HCT116 (cell line): ENCODE measurements at regions not wholly inside any gene's neighbourhood (a gene's known extent, or its start where the extent isn't known, plus 50 kb on each side); places are given as distances from the start of the nearest gene placed in this dataset.

Experiments
- ATAC-seq: fragments of 200-7000 bp; cut with Tn5 transposase; 2 replicates; pipeline ENCODE4 v1.9.1; 2020; ENCODE audit warnings: mild to moderate bottlenecking, moderate library complexity
- BruUV-seq: library from RNA; stranded (reverse); fragments of 400-500 nt; replicated peaks from 2 replicates; lab custom pipeline; 2021; lab: Mats Ljungman, UMichigan
- CTCF ChIA-PET: fragments of 300-600 bp; sonication (Branson Sonifier 250); formaldehyde crosslinking; loops from one replicate; lab custom pipeline; 2021; ENCODE audit warnings: antibody characterized with exemption; lab: Charles Lee
- POLR2A ChIA-PET: fragments of 300-600, 350-600 bp; sonication (Branson Sonifier 250); formaldehyde crosslinking; loops from one replicate; lab custom pipeline; 2021; ENCODE audit warnings: antibody characterized with exemption; lab: Charles Lee
- RAD21 ChIA-PET, 2 experiments: fragments of 300-600 bp; sonication (Branson Sonifier 250); formaldehyde crosslinking; loops; one replicate each; lab custom pipeline; 2023; ENCODE audit warnings: low total read pairs in 2 of 2; ENCODE audit not compliant: uncharacterized antibody in 2 of 2, unreplicated experiment in 2 of 2, low non-redundant PET in 1 of 2; lab: Charles Lee
- DNase-seq: peaks from one replicate; pipeline ENCODE4 v3.0.0-alpha.2; 2010; ENCODE audit warnings: low read depth, low spot score
- H2AFZ ChIP-seq: fragments of 200-600 bp; shearing (Covaris generic), sonication (generic); 2 replicates; pipeline ENCODE4 v1.6.1; 2017; ENCODE audit warnings: low read depth, mixed run types, mixed read lengths, antibody characterized with exemption, low read length; ENCODE audit not compliant: poor library complexity, severe bottlenecking
- H3K27ac ChIP-seq: 2 replicates; pipeline ENCODE4 v1.5.1; 2012; ENCODE audit warnings: low read depth, low read length
- H3K27me3 ChIP-seq: fragments of 200-600 bp; sonication (generic); 2 replicates; pipeline ENCODE4 v1.6.1; 2016; ENCODE audit warnings: mixed run types, low read length, mixed read lengths; ENCODE audit not compliant: insufficient read depth
- H3K36me3 ChIP-seq, 2 experiments: fragments of 200-500 bp in 1 of 2; fragments of 200-600 bp in 1 of 2; sonication (Bioruptor generic) in 1 of 2; sonication (generic) in 1 of 2; 2 replicates each; pipeline versions ENCODE4 v1.5.1 to v1.6.1; 2014 to 2016; ENCODE audit warnings: low read length in 2 of 2, inconsistent platforms in 1 of 2, mixed read lengths in 1 of 2, mixed run types in 1 of 2; ENCODE audit not compliant: insufficient read depth in 2 of 2, control insufficient read depth in 1 of 2
- H3K4me1 ChIP-seq, 2 experiments: fragments of 200-600 bp in 1 of 2; sonication (generic) in 1 of 2; 2 replicates each; pipeline versions ENCODE4 v1.5.1 to v1.6.1; 2012 to 2017; ENCODE audit warnings: low read length in 2 of 2, inconsistent platforms in 1 of 2, mild to moderate bottlenecking in 1 of 2, mixed read lengths in 1 of 2, mixed run types in 1 of 2, moderate library complexity in 1 of 2; ENCODE audit not compliant: insufficient read depth in 2 of 2, control insufficient read depth in 1 of 2
- H3K4me2 ChIP-seq: fragments of 200-600 bp; sonication (generic); 2 replicates; pipeline ENCODE4 v1.6.1; 2017; ENCODE audit warnings: mixed run types, low read length, mixed read lengths
- H3K4me3 ChIP-seq, 2 experiments: fragments of 200-600 bp in 1 of 2; sonication (generic) in 1 of 2; replicated peaks in 1 of 2; 2 replicates each; pipeline ENCODE4 v1.5.1; 2011 to 2016; ENCODE audit warnings: low read length in 2 of 2, control low read depth in 1 of 2, low read depth in 1 of 2, mild to moderate bottlenecking in 1 of 2, mixed read lengths in 1 of 2, mixed run types in 1 of 2
- H3K79me2 ChIP-seq: fragments of 200-600 bp; sonication (generic); 2 replicates; pipeline ENCODE4 v1.6.1; 2017; ENCODE audit warnings: mild to moderate bottlenecking, mixed run types, low read length, moderate library complexity, mixed read lengths; ENCODE audit not compliant: insufficient read depth
- H3K9ac ChIP-seq: fragments of 200-600 bp; sonication (generic); 2 replicates; pipeline ENCODE4 v1.6.1; 2016; ENCODE audit warnings: low read length, mixed read lengths
- H3K9me2 ChIP-seq: fragments of 200-600 bp; sonication (generic), shearing (Covaris generic); 2 replicates; pipeline ENCODE4 v1.6.1; 2017; ENCODE audit warnings: mixed run types, mild to moderate bottlenecking, moderate library complexity; ENCODE audit not compliant: insufficient read depth
- H3K9me3 ChIP-seq, 2 experiments: fragments of 200-500 bp in 1 of 2; fragments of 200-600 bp in 1 of 2; sonication (Bioruptor generic) in 1 of 2; sonication (generic) in 1 of 2; 2 replicates each; pipeline ENCODE4 v1.6.1; 2014 to 2017; ENCODE audit warnings: low read length in 2 of 2, mixed read lengths in 2 of 2, inconsistent platforms in 1 of 2, low read depth in 1 of 2, mild to moderate bottlenecking in 1 of 2, mixed run types in 1 of 2, moderate library complexity in 1 of 2; ENCODE audit not compliant: control insufficient read depth in 1 of 2, insufficient read depth in 1 of 2
- H4K20me1 ChIP-seq: fragments of 200-600 bp; sonication (generic), shearing (Covaris generic); 2 replicates; pipeline ENCODE4 v1.6.1; 2017; ENCODE audit warnings: mixed run types, mild to moderate bottlenecking, moderate library complexity; ENCODE audit not compliant: insufficient read depth
- ATF3 ChIP-seq: IDR thresholded peaks from 2 replicates; pipeline ENCODE4 v1.6.1; 2012
- CBX3 ChIP-seq: IDR thresholded peaks from 2 replicates; pipeline ENCODE4 v1.6.1; 2012; ENCODE audit warnings: low read depth
- CTCF ChIP-seq, 3 experiments: fragments of 200-600 bp in 1 of 3; sonication (generic) in 1 of 3; IDR thresholded peaks in 2 of 3; conservative IDR thresholded peaks in 1 of 3; 2 replicates each; pipeline ENCODE4 v1.5.1; 2012 to 2017; ENCODE audit warnings: low read depth in 2 of 3, low read length in 2 of 3, antibody characterized with exemption in 1 of 3, borderline replicate concordance in 1 of 3, control low read depth in 1 of 3, mild to moderate bottlenecking in 1 of 3, mixed read lengths in 1 of 3, mixed run types in 1 of 3, moderate library complexity in 1 of 3; ENCODE audit not compliant: insufficient read depth in 1 of 3
- ELF1 ChIP-seq: IDR thresholded peaks from 2 replicates; pipeline ENCODE4 v1.6.1; 2012; ENCODE audit warnings: low read depth, borderline replicate concordance
- EZH2phosphoT487 ChIP-seq: fragments of 200-600 bp; IDR thresholded peaks from 2 replicates; pipeline ENCODE4 v1.6.1; 2018; ENCODE audit warnings: antibody characterized with exemption, borderline replicate concordance
- FOSL1 ChIP-seq: IDR thresholded peaks from 2 replicates; pipeline ENCODE4 v1.6.1; 2012; ENCODE audit warnings: low read depth
- JUND ChIP-seq: IDR thresholded peaks from 2 replicates; pipeline ENCODE4 v1.6.1; 2012
- MAX ChIP-seq: IDR thresholded peaks from 2 replicates; pipeline ENCODE4 v1.6.1; 2012
- POLR2A ChIP-seq: IDR thresholded peaks from 2 replicates; pipeline ENCODE4 v1.7.0; 2011; ENCODE audit warnings: borderline replicate concordance; ENCODE audit not compliant: insufficient read depth, insufficient read length; ENCODE audit errors: extremely low read depth
- POLR2AphosphoS5 ChIP-seq: IDR thresholded peaks from 2 replicates; pipeline ENCODE4 v1.6.1; 2011; ENCODE audit warnings: mild to moderate bottlenecking, low read depth, low read length, moderate library complexity
- RAD21 ChIP-seq: IDR thresholded peaks from 2 replicates; pipeline ENCODE4 v1.6.1; 2012; ENCODE audit warnings: low read depth, mild to moderate bottlenecking
- REST ChIP-seq: IDR thresholded peaks from 2 replicates; pipeline ENCODE4 v1.6.1; 2012; ENCODE audit warnings: low read depth
- SIN3A ChIP-seq: IDR thresholded peaks from 2 replicates; pipeline ENCODE4 v1.6.1; 2012; ENCODE audit warnings: low read depth
- SP1 ChIP-seq: IDR thresholded peaks from 2 replicates; pipeline ENCODE4 v1.6.1; 2012; ENCODE audit warnings: low read depth
- TCF7L2 ChIP-seq: IDR thresholded peaks from 2 replicates; pipeline ENCODE4 v1.7.0; 2011; ENCODE audit warnings: borderline replicate concordance, inconsistent platforms; ENCODE audit not compliant: insufficient read depth, insufficient read length; ENCODE audit errors: extremely low read depth
- YY1 ChIP-seq: IDR thresholded peaks from 2 replicates; pipeline ENCODE4 v1.6.1; 2011; ENCODE audit warnings: low read length, low read depth, moderate library complexity, mild to moderate bottlenecking; ENCODE audit not compliant: insufficient replicate concordance; ENCODE audit errors: extremely low read depth
- ZFX ChIP-seq: fragments of 450-650 bp; IDR thresholded peaks from 2 replicates; pipeline ENCODE4 v1.6.1; 2017
- ZNF274 ChIP-seq: fragments of 200-500 bp; sonication (Bioruptor generic); IDR thresholded peaks from 2 replicates; pipeline ENCODE4 v1.6.1; 2014; ENCODE audit warnings: mild to moderate bottlenecking, low read depth, low read length, inconsistent platforms
- intact Hi-C: fragments of 100-400 bp; cut with micrococcal nuclease; formaldehyde crosslinking; loops from 2 replicates; pipeline ENCODE4 v1.10.0; 2022

- TF ChIP-seq TCF7L2 (peak; percentile 39), POLR2AphosphoS5 (no peak), POLR2A (no peak), ZFX (peak; percentile 78), RAD21 (peak; percentile 74), YY1 (no peak), MAX (peak; percentile 77), FOSL1 (no peak), JUND (no peak)
Measured at GRCh38 chr9:107425101-107426025, 64.2 kb downstream of the KLF4 start (continued).

- Histone ChIP-seq H3K4me2 (no peak overlapping the region), H3K4me1 (peaks cover 8 to 19% of the 10 kb centered on the region in 2 experiments; a peak in 3 of 4 replicates), H3K9me2 (no peaks in the 10 kb centered on the region), H3K9me3 (no peaks in the 10 kb centered on the region), H3K4me3 (no peak overlapping the region), H3K79me2 (no peaks in the 10 kb centered on the region), H3K27me3 (no peaks in the 10 kb centered on the region), H3K9ac (no peak overlapping the region), H3K27ac (no peak overlapping the region), H2AFZ (no peak overlapping the region), H3K36me3 (no peaks in the 10 kb centered on the region), H4K20me1 (no peaks in the 10 kb centered on the region)
- ChIA-PET RAD21 (no interaction called here), POLR2A (no interaction called here), CTCF (interaction anchor here (1.0 to 2.6 kb wide), 4 partner anchors 849 to 1338 kb away, joined by 3 to 19 read pairs (median 10); no protein-coding TSS in a partner anchor)
- intact Hi-C loops: loop anchor here (2.0 to 10.0 kb wide), 2 partner anchors 1247 to 1391 kb away; no protein-coding TSS in a partner anchor
- no peak for ATAC-seq
- BruUV-seq: no TSS peak
- DNase-seq: no peak
- no peak for TF ChIP-seq EZH2phosphoT487
- no peak for TF ChIP-seq CBX3
- TF ChIP-seq FOSL1: no peak
- TF ChIP-seq REST: no peak
- no peak for TF ChIP-seq ELF1
- no peak for TF ChIP-seq ZFX
- no peak for TF ChIP-seq ATF3
- TF ChIP-seq RAD21: no peak
- TF ChIP-seq POLR2AphosphoS5: no peak
- TF ChIP-seq SP1: no peak
- no peak for TF ChIP-seq MAX
- TF ChIP-seq ZNF274: no peak
- TF ChIP-seq SIN3A: no peak
- TF ChIP-seq CTCF (IDR thresholded peaks at IDR 0.05 in 2 of 3, conservative IDR thresholded peaks at IDR 0.05 in 1 of 3; ENCODE audit: borderline replicate concordance in 1 of 3, insufficient read depth in 1 of 3, low read depth in 2 of 3, low read length in 2 of 3): no peak
Measured at GRCh38 chr9:107423540-107423939, 66.0 kb downstream of the KLF4 start.
